ENCODE measurements at regions not wholly inside any gene's neighbourhood (a gene's known extent, or its start where the extent isn't known, plus 50 kb on each side); places are given as distances from the start of the nearest gene placed in this dataset.

GRCh38 chr4:100823993-100824323 lies 306.1 kb upstream of the EMCN start:
- H4K20me1 ChIP-seq (ENCODE audit: insufficient read depth, low read length), result no peaks in the 10 kb centered on the region
- H3K27ac ChIP-seq (ENCODE audit: low read length), result peak overlapping the region; percentile 86

GRCh38 chr4:100823066-100823992 lies 305.5 kb upstream of the EMCN start:
- no peaks in the 10 kb centered on the region for H3K36me3 ChIP-seq (replicated peaks; ENCODE audit: low read depth, low read length)
- H2AFZ ChIP-seq (ENCODE audit: low read depth, low read length), result peak overlapping the region; percentile 58
- peak overlapping the region; percentile 23; the same call in 1 of the 2 replicates for H3K9ac ChIP-seq (ENCODE audit: low read length)
- peaks cover 51% of the 10 kb centered on the region for H3K4me1 ChIP-seq (ENCODE audit: low read length)
- H3K4me2 ChIP-seq (ENCODE audit: low read length), result peak overlapping the region; percentile 84
- peak overlapping the region; percentile 86 for H3K27ac ChIP-seq (ENCODE audit: low read length)
- H4K20me1 ChIP-seq (ENCODE audit: insufficient read depth, low read length), result no peaks in the 10 kb centered on the region
- TF ChIP-seq EZH2phosphoT487 (IDR thresholded peaks at IDR 0.05; ENCODE audit: low read depth), result no peak
- TF ChIP-seq CTCF (IDR thresholded peaks at IDR 0.05; ENCODE audit: low read depth, low read length), result no peak
- no peaks in the 10 kb centered on the region for H3K27me3 ChIP-seq (ENCODE audit: low read depth, low read length)
- no peaks in the 10 kb centered on the region for H3K79me2 ChIP-seq (ENCODE audit: low read length)
- peak overlapping the region; percentile 58 for H3K4me3 ChIP-seq (ENCODE audit: low read length)
- no peaks in the 10 kb centered on the region for H3K9me3 ChIP-seq (ENCODE audit: insufficient read depth, low read length)

More at GRCh38 chr4:100823993-100824323, 306.1 kb upstream of the EMCN start:
- no peaks in the 10 kb centered on the region for H3K79me2 ChIP-seq (ENCODE audit: low read length)
- no peak overlapping the region for H3K9ac ChIP-seq (ENCODE audit: low read length)
- no peak overlapping the region for H2AFZ ChIP-seq (ENCODE audit: low read depth, low read length)
- no peaks in the 10 kb centered on the region for H3K27me3 ChIP-seq (ENCODE audit: low read depth, low read length)
- H3K4me2 ChIP-seq (ENCODE audit: low read length), result peak overlapping the region; percentile 84
- no peak for TF ChIP-seq EZH2phosphoT487 (IDR thresholded peaks at IDR 0.05; ENCODE audit: low read depth)
- TF ChIP-seq CTCF (IDR thresholded peaks at IDR 0.05; ENCODE audit: low read depth, low read length), result no peak
- peak overlapping the region; percentile 58 for H3K4me3 ChIP-seq (ENCODE audit: low read length)
- H3K36me3 ChIP-seq (replicated peaks; ENCODE audit: low read depth, low read length), result no peaks in the 10 kb centered on the region
- H3K9me3 ChIP-seq (ENCODE audit: insufficient read depth, low read length), result no peaks in the 10 kb centered on the region
- peaks cover 51% of the 10 kb centered on the region for H3K4me1 ChIP-seq (ENCODE audit: low read length)

- no peaks in the 10 kb centered on the region for H4K20me1 ChIP-seq (ENCODE audit: insufficient read depth, low read length)
- H3K4me1 ChIP-seq (ENCODE audit: low read length), result peaks cover 37% of the 10 kb centered on the region
- no peak overlapping the region for H2AFZ ChIP-seq (ENCODE audit: low read depth, low read length)
- H3K79me2 ChIP-seq (ENCODE audit: low read length), result no peaks in the 10 kb centered on the region
- no peak overlapping the region for H3K4me3 ChIP-seq (ENCODE audit: low read length)
- H3K27ac ChIP-seq (ENCODE audit: low read length), result no peak overlapping the region
- H3K36me3 ChIP-seq (replicated peaks; ENCODE audit: low read depth, low read length), result no peaks in the 10 kb centered on the region
- no peaks in the 10 kb centered on the region for H3K9me3 ChIP-seq (ENCODE audit: insufficient read depth, low read length)
- H3K27me3 ChIP-seq (ENCODE audit: low read depth, low read length), result no peaks in the 10 kb centered on the region
- no peak overlapping the region for H3K9ac ChIP-seq (ENCODE audit: low read length)
- no peak overlapping the region for H3K4me2 ChIP-seq (ENCODE audit: low read length)
- TF ChIP-seq EZH2phosphoT487 (IDR thresholded peaks at IDR 0.05; ENCODE audit: low read depth) (no peak), CTCF (IDR thresholded peaks at IDR 0.05; ENCODE audit: low read depth, low read length) (no peak)
Measured at GRCh38 chr4:100820249-100820648, 302.4 kb upstream of the EMCN start.

GRCh38 chr4:100819505-100819904 lies 301.7 kb upstream of the EMCN start:
- H3K79me2 ChIP-seq (ENCODE audit: low read length), result no peaks in the 10 kb centered on the region
- no peaks in the 10 kb centered on the region for H3K36me3 ChIP-seq (replicated peaks; ENCODE audit: low read depth, low read length)
- H3K27ac ChIP-seq (ENCODE audit: low read length), result no peak overlapping the region
- no peak for TF ChIP-seq CTCF (IDR thresholded peaks at IDR 0.05; ENCODE audit: low read depth, low read length)
- H3K9me3 ChIP-seq (ENCODE audit: insufficient read depth, low read length), result no peaks in the 10 kb centered on the region
- no peaks in the 10 kb centered on the region for H3K27me3 ChIP-seq (ENCODE audit: low read depth, low read length)
- no peak overlapping the region for H3K9ac ChIP-seq (ENCODE audit: low read length)
- no peak overlapping the region for H3K4me2 ChIP-seq (ENCODE audit: low read length)
- peaks cover 32% of the 10 kb centered on the region for H3K4me1 ChIP-seq (ENCODE audit: low read length)
- no peaks in the 10 kb centered on the region for H4K20me1 ChIP-seq (ENCODE audit: insufficient read depth, low read length)
- no peak overlapping the region for H3K4me3 ChIP-seq (ENCODE audit: low read length)
- H2AFZ ChIP-seq (ENCODE audit: low read depth, low read length), result no peak overlapping the region
